ENCODE measurements at regions not wholly inside any gene's neighbourhood (a gene's known extent, or its start where the extent isn't known, plus 50 kb on each side); places are given as distances from the start of the nearest gene placed in this dataset.

GRCh38 chr5:123809594-123810221 is 297.7 kb downstream of the CSNK1G3 start:
- TF ChIP-seq CREB5 (CRISPR knock-in tag; IDR thresholded peaks at IDR 0.05; ENCODE audit: low read depth), result no peak
- no peak for TF ChIP-seq CSRNP3 (CRISPR knock-in tag; IDR thresholded peaks at IDR 0.05)
- TF ChIP-seq TCF4 (CRISPR knock-in tag; IDR thresholded peaks at IDR 0.05; ENCODE audit: borderline replicate concordance), result no peak
- no peak for TF ChIP-seq ESRRG (CRISPR knock-in tag; IDR thresholded peaks at IDR 0.05)
- TF ChIP-seq ZFP30 (CRISPR knock-in tag; IDR thresholded peaks at IDR 0.05), result no peak
